NB4 (cell line): ENCODE measurements at regions not wholly inside any gene's neighbourhood (a gene's known extent, or its start where the extent isn't known, plus 50 kb on each side); places are given as distances from the start of the nearest gene placed in this dataset.

Experiments
- CTCF ChIP-seq: IDR thresholded peaks from one replicate; pipeline ENCODE4 v1.5.1; 2012; ENCODE audit warnings: low read depth, low read length
- POLR2A ChIP-seq: IDR thresholded peaks from 2 replicates; pipeline ENCODE4 v1.6.1; 2011; ENCODE audit warnings: mild to moderate bottlenecking; ENCODE audit not compliant: insufficient read length; ENCODE audit errors: extremely low read depth

GRCh38 chr12:33786532-33786931, 235.8 kb upstream of the ALG10 start:
- TF ChIP-seq CTCF: no peak
- no peak for TF ChIP-seq POLR2A
